ENCODE measurements at regions not wholly inside any gene's neighbourhood (a gene's known extent, or its start where the extent isn't known, plus 50 kb on each side); places are given as distances from the start of the nearest gene placed in this dataset.

DNA sequence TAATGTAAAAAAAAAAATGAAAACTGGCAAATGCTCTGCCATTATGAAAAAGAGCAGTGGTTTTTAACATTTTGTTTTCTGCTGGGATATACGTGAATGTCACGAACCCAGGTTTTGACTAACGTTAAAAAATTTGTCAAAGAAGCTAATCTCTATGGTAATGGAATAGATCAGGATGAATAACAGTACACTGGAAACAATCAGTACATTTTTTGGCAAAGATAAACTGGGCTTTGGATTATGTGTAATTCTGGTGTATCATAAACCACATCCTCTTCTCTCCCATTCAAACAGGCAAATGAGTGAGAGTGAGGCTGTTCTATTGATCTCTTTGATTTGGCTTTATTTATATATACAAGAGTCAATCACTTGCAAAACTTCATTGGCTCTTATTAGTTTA is 207.0 kb upstream of the IRX3 start:
- TF ChIP-seq POLR2AphosphoS5 (IDR thresholded peaks at IDR 0.05; ENCODE audit: low read depth, low read length) (no peak), CTCF (IDR thresholded peaks at IDR 0.05) (no peak), TCF7L2 (IDR thresholded peaks at IDR 0.05; ENCODE audit: low read depth, low read length) (no peak), SIN3A (IDR thresholded peaks at IDR 0.05; ENCODE audit: borderline replicate concordance, insufficient read depth, low read depth, low read length) (no peak)
- TF ChIP-seq, protein P1, sequence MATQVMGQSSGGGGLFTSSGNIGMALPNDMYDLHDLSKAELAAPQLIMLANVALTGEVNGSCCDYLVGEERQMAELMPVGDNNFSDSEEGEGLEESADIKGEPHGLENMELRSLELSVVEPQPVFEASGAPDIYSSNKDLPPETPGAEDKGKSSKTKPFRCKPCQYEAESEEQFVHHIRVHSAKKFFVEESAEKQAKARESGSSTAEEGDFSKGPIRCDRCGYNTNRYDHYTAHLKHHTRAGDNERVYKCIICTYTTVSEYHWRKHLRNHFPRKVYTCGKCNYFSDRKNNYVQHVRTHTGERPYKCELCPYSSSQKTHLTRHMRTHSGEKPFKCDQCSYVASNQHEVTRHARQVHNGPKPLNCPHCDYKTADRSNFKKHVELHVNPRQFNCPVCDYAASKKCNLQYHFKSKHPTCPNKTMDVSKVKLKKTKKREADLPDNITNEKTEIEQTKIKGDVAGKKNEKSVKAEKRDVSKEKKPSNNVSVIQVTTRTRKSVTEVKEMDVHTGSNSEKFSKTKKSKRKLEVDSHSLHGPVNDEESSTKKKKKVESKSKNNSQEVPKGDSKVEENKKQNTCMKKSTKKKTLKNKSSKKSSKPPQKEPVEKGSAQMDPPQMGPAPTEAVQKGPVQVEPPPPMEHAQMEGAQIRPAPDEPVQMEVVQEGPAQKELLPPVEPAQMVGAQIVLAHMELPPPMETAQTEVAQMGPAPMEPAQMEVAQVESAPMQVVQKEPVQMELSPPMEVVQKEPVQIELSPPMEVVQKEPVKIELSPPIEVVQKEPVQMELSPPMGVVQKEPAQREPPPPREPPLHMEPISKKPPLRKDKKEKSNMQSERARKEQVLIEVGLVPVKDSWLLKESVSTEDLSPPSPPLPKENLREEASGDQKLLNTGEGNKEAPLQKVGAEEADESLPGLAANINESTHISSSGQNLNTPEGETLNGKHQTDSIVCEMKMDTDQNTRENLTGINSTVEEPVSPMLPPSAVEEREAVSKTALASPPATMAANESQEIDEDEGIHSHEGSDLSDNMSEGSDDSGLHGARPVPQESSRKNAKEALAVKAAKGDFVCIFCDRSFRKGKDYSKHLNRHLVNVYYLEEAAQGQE (IDR thresholded peaks at IDR 0.05; ENCODE audit: insufficient read depth in 1 of 2, low read depth in 2 of 2, low read length in 1 of 2), result no peak
